ENCODE measurements at regions not wholly inside any gene's neighbourhood (a gene's known extent, or its start where the extent isn't known, plus 50 kb on each side); places are given as distances from the start of the nearest gene placed in this dataset.

DNA sequence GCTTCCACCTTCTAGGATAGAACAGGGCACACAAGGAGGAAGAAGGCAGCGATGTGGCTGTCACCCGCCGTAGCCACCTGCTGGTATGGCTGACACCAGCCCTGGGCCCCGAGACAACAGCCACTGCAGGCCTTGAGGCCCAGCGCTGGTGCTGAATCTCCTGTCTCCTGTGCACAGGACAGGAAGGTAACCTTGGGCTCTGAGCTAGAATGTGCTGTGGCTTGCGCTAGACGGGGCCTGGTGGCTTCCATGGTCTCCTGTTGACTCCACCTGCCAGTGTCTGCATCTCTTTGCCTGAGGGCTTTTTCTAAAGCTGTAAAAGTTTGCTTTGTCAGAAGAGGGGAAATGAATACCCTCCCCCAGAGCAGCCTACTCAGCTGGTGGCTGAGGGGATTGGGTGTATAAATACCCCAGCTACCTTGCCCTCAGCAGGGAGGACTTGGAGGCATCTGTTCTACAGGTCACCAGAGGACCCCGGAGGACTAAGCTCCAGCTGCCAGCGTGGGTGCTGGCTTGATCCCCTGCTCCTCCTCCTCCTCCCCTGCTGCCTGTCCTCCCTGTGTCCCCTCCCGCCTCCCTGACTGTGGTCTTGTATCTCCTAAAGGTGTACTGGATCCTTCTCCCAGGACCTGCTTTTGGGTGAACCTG is 76.1 kb upstream of the SDK2 start:
- H3K4me3 ChIP-seq: no peak overlapping the region
- H3K27ac ChIP-seq: peak overlapping the region in 1 of 21 experiments; percentile 58

DNA sequence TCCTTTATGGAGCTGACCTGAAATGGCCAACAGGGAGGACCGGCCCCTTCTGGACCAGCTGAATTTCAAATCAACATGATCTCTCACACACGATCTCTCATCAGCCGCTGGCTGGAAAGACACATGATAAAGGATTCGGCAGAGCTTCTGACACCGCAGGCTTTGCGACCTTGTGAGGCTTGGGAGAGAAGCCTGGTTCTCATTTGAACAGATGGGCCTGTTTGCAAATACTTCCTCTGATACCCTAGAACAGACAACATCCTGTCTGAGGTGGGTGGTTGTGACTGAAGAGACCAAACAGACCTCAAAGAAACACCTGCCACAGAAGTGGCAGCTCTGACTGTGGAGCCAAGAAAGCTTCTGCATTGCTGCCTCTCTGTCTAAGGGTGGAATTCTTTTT is 77.9 kb upstream of the SDK2 start:
- peak overlapping the region in 3 of 21 experiments; percentile 4 to 58 (median 10) for H3K27ac ChIP-seq
- no peak overlapping the region for H3K4me3 ChIP-seq

DNA sequence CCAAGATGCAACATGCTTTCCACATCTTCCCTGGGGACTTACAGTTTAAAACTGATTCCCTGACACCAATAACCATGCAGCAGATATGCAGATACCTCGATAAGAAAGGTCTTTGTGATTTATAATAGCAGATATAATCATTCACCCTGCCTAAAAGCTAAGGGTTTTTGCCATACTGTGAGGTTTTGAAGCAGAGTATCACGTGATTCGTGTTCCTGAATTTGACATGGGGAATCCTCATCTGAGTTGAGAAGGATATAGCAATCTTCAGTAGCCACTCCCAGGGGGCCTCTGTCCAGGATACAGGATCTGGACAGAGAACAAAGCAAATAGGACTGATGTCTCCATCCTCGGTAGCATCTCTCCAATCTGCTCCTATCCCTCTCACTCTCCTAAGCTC is 79.1 kb upstream of the SDK2 start:
- no peak overlapping the region for H3K4me3 ChIP-seq
- H3K27ac ChIP-seq: peak overlapping the region in 1 of 21 experiments; percentile 58

DNA sequence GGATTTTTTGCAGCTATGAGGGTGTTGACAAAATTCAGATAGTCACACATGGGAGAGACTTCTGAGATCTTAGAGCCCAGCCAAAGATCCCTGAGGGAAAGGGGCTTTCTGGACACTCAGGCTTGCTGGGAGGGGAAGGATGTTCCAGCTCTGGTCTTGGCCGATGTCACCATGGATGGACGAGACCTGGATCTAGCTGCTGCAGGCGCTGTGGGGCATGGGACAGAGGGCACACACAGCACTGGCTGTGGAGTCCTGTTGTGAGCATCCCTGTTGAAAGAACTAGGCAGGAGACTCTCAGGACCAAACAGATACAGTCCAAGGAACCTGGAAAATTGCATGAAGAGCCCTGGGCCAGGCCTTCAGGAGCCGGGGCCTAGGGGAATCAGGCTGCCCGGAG is 80.1 kb upstream of the SDK2 start:
- no peak overlapping the region for H3K27ac ChIP-seq
- H3K4me3 ChIP-seq: no peak overlapping the region

DNA sequence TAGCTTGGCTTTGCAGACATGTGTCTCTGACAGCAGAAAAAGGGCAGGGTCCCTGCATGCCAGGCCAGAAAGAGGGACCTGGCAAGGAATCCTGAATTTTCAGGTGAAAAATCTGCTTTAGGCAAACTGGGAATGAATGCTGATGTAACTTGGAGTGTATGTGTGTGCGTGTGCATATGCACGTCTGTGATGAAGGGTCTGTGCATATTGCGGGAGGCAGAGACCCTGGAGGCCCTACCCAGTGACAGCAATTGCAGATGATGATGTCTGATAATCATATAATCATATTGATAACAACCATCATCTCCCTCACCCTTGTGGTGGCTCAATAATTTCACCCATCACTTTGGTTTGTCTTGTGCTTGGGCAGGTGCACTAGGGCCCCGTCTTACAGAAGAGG is 80.7 kb upstream of the SDK2 start:
- no peak overlapping the region for H3K27ac ChIP-seq
- no peak overlapping the region for H3K4me3 ChIP-seq

DNA sequence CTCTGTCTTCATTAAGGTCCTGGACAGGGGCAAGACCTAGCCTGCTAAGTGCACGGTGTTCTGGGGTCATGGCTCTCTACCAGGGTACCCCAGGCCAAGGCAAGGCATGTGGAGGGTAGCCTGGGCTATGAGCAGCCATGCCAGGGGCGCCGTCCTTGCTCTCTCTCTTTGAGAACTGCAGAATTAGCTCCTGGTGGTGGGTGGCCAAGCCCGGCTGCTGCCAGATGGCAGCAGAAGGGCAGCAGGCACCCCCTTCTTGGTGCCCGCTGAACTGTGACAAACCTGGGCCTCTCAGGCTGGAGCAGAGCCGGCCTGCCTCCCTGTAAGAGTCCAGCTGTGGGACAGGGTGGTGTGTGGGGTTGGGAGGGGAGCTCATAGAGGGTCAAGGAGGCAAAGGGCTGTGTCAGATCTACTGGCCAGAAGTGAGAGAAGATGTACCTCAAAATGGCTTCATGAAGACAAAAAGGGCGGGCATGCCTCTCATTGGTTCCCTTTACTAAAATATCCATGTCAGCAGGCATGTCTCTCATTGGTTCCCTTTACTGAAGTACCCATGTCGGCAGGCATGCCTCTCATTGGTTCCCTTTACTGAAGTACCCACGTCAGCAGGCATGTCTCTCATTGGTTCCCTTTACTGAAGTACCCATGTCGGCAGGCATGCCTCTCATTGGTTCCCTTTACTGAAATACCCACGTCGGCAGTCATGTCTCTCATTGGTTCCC is 81.7 kb upstream of the SDK2 start:
- Histone ChIP-seq H3K4me3 (no peak overlapping the region), H3K27ac (no peak overlapping the region)

DNA sequence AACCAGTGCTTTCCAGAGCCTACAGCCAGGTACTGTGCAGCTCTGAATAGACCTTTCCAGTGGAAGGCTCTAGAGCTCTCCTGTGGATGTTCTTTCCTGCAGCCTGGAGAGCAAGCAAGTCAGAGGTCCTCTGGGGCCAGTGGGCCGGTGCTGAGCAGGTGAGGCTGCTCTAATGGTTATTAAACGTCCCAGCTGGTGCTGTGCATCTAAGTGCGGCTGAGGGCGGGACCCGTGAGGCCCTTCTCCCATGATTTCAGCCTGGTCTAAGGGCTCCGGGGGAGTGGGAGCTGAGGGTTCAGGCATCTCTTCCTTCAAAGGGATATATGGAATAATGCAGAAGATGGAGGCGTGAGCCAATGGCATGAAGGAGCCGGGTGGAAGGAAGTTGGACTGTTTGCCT is 83.7 kb upstream of the SDK2 start:
- Histone ChIP-seq H3K27ac (no peak overlapping the region), H3K4me3 (no peak overlapping the region)

DNA sequence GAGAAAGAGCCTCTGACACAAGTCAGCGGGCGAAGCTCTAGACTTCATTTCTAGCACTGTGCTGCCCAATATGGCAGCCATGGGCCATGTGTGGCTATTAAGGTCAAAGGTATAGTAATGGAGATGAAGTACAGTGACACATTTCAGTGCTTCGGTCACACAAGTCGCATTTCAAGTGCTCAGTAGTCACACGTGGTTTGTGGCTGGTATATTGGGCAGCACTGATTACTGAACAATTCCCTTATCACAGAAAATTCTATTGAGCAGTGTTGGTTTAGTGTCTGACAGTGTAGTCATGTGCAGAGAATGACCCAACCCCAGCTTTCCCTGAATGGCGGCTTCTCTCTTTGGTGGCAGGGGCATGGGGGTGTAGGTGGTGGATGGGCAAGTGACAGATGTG is 84.9 kb upstream of the SDK2 start:
- no peak overlapping the region for H3K4me3 ChIP-seq

DNA sequence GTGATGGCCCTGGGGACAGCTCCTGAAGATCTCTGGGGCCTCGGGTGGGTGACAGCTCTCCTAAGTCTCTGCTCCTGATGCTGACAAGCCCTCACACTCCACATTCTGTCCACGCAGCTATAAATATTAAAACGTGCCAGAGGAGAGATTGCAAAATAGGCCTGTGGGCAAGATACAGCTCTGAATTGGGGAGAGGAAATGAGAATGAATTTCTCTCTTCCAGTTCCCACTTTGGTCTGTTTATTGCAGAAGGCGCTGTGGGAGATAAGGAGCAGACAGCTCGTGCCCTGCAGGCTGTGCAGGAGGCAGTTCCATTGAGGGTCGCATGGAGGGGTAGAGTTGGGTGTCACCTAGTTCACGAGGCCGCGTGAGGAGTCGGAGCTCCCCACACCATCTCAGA is 87.5 kb upstream of the SDK2 start:
- Histone ChIP-seq H3K27ac (no peak overlapping the region), H3K4me3 (no peak overlapping the region)

More for the DNA sequence above, 84.9 kb upstream of the SDK2 start:
- H3K27ac ChIP-seq: no peak overlapping the region

DNA sequence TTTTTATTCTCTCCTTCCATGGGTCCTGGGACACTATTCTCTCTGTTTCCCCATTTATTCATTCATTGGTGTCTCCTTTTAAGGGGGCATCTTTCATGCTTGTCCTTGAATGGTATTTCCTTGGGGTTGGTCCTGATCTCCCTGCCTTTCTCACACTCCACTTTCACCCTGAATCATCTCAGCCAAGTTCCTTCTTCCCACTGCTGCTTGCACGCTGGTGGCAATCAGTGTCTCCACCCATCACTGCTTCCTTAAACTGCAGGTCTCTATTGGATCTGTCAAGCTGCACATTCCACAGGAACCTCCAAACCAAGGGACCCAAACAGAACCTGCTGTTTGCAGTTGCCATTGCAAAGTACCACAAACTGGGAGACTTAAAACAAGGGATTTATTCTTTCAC is 89.3 kb upstream of the SDK2 start:
- Histone ChIP-seq H3K27ac (no peak overlapping the region), H3K4me3 (no peak overlapping the region)

DNA sequence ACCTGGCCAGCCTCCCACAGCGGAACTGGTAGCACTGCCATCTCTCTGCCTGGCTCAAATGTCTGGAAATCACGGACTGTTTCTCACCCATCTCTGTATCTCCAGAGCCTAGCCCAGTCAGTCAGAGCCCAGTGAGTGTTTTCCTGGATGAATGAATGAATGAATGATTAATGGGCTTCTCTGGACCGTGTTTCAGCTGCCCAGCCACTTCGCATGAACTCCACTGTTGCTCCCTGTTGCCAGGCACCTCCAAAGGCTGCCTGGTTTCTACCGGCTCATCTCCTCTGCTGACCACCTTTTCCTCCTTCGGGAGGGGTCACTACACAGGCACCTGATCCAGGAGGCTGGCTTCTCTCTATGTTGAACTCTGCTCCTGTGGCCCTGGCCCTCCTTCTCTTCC is 91.0 kb upstream of the SDK2 start:
- Histone ChIP-seq H3K27ac (no peak overlapping the region), H3K4me3 (no peak overlapping the region)

DNA sequence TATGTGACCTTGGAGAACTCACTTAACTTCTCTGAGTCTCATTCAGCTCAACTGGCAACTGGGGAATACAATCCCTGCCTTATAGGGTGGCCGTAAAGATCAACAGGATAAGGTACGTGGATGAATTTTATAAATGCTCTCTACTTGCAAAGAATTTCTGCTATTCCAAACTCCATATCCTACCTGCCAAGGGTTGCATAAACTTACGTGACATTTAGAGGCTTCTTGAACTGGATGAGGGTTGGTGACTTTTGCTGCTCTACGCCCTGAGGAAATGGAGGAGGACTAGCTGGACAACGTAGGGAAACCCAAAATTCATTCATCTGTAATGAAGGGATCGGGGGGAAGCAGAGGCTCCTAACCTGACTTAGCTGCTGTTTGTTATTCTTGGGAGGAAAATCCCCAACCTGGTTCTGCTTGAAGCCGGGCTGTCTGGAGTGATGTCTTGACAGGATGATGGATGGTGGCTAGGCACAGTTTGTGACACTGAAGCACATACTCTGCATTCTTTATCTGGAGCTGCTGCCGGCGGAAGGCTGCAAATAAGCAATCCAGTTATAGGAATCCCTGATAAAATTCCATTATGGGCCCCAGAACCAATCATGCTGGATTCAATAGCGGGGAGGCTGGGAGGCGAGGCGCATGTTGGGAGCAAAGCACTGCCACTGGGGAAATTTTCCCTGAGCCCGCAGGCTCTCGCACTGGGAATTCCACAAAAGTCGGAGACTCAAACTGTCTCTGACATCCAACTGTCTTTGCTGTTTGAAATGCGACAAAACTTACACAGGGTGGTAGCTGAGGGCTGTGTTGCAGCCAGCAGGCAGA is 94.7 kb upstream of the SDK2 start:
- Histone ChIP-seq H3K27ac (no peak overlapping the region), H3K4me3 (no peak overlapping the region)

DNA sequence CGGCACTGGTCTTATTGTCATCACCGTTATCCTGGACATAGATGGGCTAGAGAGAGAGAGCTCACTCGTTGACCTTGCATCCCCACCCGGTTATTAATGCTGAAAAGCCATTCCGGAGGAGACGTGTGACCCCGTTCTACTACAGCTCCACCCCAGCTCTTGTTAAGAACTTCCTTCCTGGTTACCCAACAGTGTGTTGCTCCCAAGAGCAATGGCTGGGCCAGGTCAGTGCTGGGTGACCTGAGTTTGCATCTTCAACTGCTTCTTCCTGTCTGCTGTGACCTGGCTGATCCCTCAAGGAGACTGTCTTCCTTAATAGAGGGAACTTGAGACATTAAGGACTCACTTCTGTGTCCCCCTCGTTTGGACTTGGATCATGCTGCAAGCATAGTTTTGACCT is 96.1 kb upstream of the SDK2 start:
- Histone ChIP-seq H3K4me3 (no peak overlapping the region), H3K27ac (no peak overlapping the region)

DNA sequence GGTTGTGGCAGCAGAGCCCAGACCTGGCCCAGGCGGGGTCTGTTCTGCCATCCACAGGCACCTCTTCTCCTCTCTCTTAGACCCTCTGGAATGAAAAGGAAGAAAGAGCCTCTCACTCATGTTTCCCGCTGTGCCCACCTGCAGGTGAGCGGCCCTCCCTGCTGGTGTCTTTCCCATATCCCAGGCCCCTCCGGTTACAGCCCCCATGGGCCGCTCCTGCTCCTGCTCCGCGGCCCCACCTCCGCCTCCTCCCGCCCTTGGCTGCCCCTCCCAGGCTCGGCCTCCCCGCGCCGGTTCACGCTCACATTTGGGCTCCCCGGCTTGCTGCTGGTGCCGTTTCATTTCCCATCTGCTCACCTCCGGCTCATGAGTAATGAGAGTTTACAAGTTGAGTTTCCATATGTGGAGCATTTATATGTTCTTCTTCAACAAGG is 98.7 kb upstream of the SDK2 start:
- H3K27ac ChIP-seq: no peak overlapping the region

DNA sequence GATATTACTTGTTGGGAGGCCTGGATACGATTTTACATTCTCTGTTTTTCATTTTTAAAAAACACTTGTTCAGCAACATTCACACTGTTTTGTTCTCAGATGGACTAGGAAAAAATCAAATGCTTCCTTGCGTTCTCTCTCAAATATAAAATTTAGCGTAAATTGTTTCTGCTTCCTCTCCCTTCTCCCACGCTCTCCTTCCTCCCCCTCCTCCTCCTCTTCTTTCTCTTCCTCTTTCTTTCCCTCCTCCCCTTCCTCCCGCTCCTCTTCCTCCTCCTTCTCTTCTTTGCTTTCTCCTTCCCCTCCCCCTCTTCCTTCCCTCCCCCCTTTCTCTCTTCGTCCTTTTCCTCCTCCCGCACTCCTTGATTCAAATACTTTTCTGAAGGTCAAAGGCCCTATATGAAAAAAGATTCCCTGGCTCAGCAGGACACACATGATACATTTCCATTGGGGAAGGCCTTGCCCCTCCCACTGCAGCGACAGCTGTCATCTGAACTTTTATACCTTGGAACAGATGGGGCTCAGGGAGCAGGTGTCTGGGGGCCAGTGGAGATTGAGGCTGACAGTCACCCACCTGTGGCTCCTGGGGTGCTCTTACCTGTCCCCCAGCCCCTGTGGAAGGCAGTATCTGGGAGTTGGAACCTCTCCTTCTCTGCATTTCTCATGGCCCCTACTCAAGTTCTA is 99.4 kb upstream of the SDK2 start:
- H3K4me3 ChIP-seq: no peak overlapping the region
- H3K27ac ChIP-seq: no peak overlapping the region

More for the DNA sequence above, 98.7 kb upstream of the SDK2 start:
- no peak overlapping the region for H3K4me3 ChIP-seq

DNA sequence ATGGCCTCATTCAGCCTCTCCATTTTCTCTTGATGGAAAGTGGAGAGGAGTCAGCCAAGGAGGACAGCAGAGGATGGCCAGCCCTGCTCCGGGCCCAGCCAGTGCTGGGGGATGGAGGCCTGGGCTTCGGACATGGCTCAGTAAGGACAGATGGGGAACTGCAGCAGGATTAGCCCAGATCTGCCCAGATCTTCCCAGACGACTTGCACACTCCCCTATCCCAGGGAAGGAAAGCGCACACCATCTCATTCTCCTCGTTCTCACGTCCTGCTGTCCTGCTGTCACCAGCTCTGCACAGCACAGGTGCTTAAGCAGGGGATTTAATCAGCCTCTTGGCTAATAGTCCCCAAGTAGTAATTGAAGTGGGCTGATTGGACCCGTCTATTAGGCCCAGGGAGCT is 100.2 kb upstream of the SDK2 start:
- Histone ChIP-seq H3K4me3 (no peak overlapping the region), H3K27ac (no peak overlapping the region)

DNA sequence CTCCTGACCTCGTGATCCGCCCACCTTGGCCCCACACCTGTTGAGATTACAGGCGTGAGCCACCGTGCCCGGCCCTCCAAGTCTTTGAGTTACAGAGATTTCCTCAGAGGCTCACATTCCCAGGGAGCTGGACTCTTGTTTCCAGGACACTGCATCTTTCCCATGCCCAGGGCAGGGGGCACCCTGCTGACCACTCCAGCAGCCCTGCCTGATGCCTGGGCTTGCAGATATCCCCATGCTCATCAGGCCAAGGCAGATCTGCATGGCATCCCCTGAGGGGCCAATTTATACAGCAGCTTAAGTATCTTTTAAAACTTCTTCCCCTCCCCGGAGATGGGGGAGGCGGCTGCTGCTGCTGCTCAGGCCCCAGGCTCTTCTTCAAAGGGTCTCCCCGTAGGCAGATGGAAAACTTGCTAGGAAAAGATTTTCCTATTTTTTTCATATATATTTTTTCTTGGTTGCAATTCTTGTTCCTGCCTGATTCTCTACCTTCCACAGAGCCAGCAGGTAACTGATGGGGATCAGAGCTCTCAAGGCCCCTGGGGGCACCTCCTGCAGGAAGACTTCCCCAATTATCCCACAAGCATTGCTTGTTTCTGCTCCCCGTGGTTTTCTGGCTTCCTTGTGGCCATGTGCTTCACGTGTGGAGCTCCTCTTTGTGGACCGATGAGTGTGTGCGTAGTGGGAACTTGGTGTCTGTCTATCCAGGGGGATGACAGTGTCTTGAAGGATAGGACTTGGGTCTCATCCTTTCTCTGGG is 102.2 kb upstream of the SDK2 start:
- H3K27ac ChIP-seq: no peak overlapping the region
- H3K4me3 ChIP-seq: no peak overlapping the region

DNA sequence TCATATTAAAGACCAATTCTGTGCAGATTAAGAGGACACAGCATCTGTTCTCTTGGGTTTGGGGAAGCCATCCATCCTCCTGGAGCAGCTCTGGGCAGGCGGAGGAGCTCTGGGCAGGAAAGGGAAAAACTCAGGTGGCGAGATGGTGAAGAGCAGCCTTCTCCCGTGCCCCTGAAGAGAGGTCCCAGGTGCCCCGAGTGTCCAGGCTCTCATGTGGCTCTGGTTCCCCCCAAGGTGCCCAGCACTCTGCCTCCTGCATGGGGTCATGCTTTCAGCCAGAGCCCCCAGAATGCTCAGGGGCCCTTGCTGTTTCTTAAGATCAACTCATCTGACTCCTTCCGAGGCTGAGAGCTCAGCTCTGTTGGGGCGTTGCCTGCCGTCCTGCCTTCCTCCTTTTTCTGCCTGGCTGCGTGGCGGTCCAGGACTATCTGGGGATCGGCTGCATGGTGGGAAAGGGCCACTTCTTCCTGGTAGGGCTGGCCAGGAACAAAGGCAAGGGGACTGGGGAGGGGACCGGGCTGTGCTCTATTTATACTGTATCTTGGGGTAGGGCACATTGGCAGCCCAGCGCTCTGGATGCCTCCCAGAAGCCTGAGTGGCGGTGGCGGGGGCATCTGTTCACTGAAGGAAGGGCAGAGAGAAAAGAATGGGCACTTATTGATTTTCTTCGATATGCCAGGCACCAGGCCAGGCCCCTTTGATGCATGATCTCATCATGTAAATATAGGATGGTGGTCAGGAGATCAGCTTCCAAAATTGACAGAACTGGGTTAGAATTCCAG is 103.2 kb upstream of the SDK2 start:
- no peak overlapping the region for H3K27ac ChIP-seq

DNA sequence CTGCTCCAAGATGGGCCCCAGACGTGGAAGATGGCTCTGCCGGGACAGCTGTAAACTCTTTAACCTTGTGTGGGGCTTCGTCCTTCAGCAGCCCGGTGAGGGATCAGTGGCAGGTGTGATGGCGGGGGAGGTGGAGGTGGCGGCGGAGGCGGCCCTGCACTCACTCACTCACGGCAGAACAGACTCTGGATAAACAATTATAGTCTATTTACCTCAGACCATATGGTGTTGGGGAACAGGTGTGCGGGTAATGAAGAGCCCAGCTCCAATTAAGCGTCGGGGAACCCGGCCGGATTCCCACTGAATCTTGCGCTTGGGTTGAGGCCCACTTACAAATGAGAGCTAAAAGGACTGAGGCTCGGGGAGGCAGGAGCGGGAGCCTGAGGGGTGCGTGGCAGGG is 104.3 kb upstream of the SDK2 start:
- Histone ChIP-seq H3K4me3 (no peak overlapping the region), H3K27ac (no peak overlapping the region)

More for the DNA sequence above, 103.2 kb upstream of the SDK2 start:
- H3K4me3 ChIP-seq: no peak overlapping the region

Measured in skin epidermis (tissue), 12 donors.